ENCODE measurements at regions not wholly inside any gene's neighbourhood (a gene's known extent, or its start where the extent isn't known, plus 50 kb on each side); places are given as distances from the start of the nearest gene placed in this dataset.

GRCh38 chr2:7930800-7931635 is 750.8 kb upstream of the ID2 start:
- DNase-seq (ENCODE audit: low spot score): no peak

GRCh38 chr2:7931808-7932207 is 750.0 kb upstream of the ID2 start:
- no peak for DNase-seq (ENCODE audit: low spot score)

- no peak for DNase-seq (ENCODE audit: low spot score)
Measured at GRCh38 chr2:7933672-7934071, 748.2 kb upstream of the ID2 start.

- no peak for DNase-seq (ENCODE audit: low spot score)
Measured at GRCh38 chr2:7934476-7934875, 747.4 kb upstream of the ID2 start.

GRCh38 chr2:7937082-7937481 is 744.8 kb upstream of the ID2 start:
- DNase-seq (ENCODE audit: low spot score): no peak

- DNase-seq (ENCODE audit: low spot score): no peak
Measured at GRCh38 chr2:7940723-7941122, 741.1 kb upstream of the ID2 start.

- DNase-seq (ENCODE audit: low spot score): no peak
Measured at GRCh38 chr2:7943446-7943845, 738.4 kb upstream of the ID2 start.

- no peak for DNase-seq (ENCODE audit: low spot score)
Measured at GRCh38 chr2:7945026-7945425, 736.8 kb upstream of the ID2 start.

GRCh38 chr2:7950035-7950612 is 731.7 kb upstream of the ID2 start:
- DNase-seq (ENCODE audit: low spot score): no peak

GRCh38 chr2:7951001-7951400 is 730.9 kb upstream of the ID2 start:
- DNase-seq (ENCODE audit: low spot score): no peak

- no peak for DNase-seq (ENCODE audit: low spot score)
Measured at GRCh38 chr2:7951490-7951889, 730.4 kb upstream of the ID2 start.

- DNase-seq (ENCODE audit: low spot score): no peak
Measured at GRCh38 chr2:7952046-7952745, 729.7 kb upstream of the ID2 start.

- DNase-seq (ENCODE audit: low spot score): no peak
Measured at GRCh38 chr2:7953195-7953594, 728.7 kb upstream of the ID2 start.

- DNase-seq (ENCODE audit: low spot score): no peak
Measured at GRCh38 chr2:7954234-7954633, 727.6 kb upstream of the ID2 start.

- DNase-seq (ENCODE audit: low spot score): no peak
Measured at GRCh38 chr2:7956126-7956689, 725.6 kb upstream of the ID2 start.

- no peak for DNase-seq (ENCODE audit: low spot score)
Measured at GRCh38 chr2:7961550-7961949, 720.3 kb upstream of the ID2 start.

GRCh38 chr2:7962161-7962560 is 719.7 kb upstream of the ID2 start:
- no peak for DNase-seq (ENCODE audit: low spot score)

GRCh38 chr2:7963787-7964186 is 718.1 kb upstream of the ID2 start:
- no peak for DNase-seq (ENCODE audit: low spot score)

GRCh38 chr2:7966032-7966431 is 715.8 kb upstream of the ID2 start:
- DNase-seq (ENCODE audit: low spot score): no peak

GRCh38 chr2:7967707-7968405 is 714.0 kb upstream of the ID2 start:
- DNase-seq (ENCODE audit: low spot score): no peak

GRCh38 chr2:7969756-7970515 is 711.9 kb upstream of the ID2 start:
- DNase-seq (ENCODE audit: low spot score): no peak

- no peak for DNase-seq (ENCODE audit: low spot score)
Measured at GRCh38 chr2:7971248-7971647, 710.6 kb upstream of the ID2 start.

Data from putamen (tissue), 1 donor.